ENCODE measurements at regions not wholly inside any gene's neighbourhood (a gene's known extent, or its start where the extent isn't known, plus 50 kb on each side); places are given as distances from the start of the nearest gene placed in this dataset.

- no peak for TF ChIP-seq ISL1 (CRISPR knock-in tag; IDR thresholded peaks at IDR 0.05)
- TF ChIP-seq, protein P1, sequence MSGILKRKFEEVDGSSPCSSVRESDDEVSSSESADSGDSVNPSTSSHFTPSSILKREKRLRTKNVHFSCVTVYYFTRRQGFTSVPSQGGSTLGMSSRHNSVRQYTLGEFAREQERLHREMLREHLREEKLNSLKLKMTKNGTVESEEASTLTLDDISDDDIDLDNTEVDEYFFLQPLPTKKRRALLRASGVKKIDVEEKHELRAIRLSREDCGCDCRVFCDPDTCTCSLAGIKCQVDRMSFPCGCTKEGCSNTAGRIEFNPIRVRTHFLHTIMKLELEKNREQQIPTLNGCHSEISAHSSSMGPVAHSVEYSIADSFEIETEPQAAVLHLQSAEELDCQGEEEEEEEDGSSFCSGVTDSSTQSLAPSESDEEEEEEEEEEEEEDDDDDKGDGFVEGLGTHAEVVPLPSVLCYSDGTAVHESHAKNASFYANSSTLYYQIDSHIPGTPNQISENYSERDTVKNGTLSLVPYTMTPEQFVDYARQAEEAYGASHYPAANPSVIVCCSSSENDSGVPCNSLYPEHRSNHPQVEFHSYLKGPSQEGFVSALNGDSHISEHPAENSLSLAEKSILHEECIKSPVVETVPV (CRISPR knock-in tag; IDR thresholded peaks at IDR 0.05) = no peak
- TF ChIP-seq ZFP30 (CRISPR knock-in tag; IDR thresholded peaks at IDR 0.05) = no peak
- TF ChIP-seq ZNF70 (CRISPR knock-in tag; IDR thresholded peaks at IDR 0.05) = no peak
- TF ChIP-seq TCF4 (CRISPR knock-in tag; IDR thresholded peaks at IDR 0.05; ENCODE audit: borderline replicate concordance) = no peak
- TF ChIP-seq ZNF565 (CRISPR knock-in tag; conservative IDR thresholded peaks at IDR 0.05; ENCODE audit: low read depth) = no peak
- TF ChIP-seq, protein P2, sequence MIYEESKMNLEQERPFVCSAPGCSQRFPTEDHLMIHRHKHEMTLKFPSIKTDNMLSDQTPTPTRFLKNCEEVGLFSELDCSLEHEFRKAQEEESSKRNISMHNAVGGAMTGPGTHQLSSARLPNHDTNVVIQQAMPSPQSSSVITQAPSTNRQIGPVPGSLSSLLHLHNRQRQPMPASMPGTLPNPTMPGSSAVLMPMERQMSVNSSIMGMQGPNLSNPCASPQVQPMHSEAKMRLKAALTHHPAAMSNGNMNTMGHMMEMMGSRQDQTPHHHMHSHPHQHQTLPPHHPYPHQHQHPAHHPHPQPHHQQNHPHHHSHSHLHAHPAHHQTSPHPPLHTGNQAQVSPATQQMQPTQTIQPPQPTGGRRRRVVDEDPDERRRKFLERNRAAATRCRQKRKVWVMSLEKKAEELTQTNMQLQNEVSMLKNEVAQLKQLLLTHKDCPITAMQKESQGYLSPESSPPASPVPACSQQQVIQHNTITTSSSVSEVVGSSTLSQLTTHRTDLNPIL (CRISPR knock-in tag; IDR thresholded peaks at IDR 0.05; ENCODE audit: low read depth) = no peak
- TF ChIP-seq, protein P3, sequence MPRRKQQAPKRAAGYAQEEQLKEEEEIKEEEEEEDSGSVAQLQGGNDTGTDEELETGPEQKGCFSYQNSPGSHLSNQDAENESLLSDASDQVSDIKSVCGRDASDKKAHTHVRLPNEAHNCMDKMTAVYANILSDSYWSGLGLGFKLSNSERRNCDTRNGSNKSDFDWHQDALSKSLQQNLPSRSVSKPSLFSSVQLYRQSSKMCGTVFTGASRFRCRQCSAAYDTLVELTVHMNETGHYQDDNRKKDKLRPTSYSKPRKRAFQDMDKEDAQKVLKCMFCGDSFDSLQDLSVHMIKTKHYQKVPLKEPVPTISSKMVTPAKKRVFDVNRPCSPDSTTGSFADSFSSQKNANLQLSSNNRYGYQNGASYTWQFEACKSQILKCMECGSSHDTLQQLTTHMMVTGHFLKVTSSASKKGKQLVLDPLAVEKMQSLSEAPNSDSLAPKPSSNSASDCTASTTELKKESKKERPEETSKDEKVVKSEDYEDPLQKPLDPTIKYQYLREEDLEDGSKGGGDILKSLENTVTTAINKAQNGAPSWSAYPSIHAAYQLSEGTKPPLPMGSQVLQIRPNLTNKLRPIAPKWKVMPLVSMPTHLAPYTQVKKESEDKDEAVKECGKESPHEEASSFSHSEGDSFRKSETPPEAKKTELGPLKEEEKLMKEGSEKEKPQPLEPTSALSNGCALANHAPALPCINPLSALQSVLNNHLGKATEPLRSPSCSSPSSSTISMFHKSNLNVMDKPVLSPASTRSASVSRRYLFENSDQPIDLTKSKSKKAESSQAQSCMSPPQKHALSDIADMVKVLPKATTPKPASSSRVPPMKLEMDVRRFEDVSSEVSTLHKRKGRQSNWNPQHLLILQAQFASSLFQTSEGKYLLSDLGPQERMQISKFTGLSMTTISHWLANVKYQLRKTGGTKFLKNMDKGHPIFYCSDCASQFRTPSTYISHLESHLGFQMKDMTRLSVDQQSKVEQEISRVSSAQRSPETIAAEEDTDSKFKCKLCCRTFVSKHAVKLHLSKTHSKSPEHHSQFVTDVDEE (CRISPR knock-in tag; IDR thresholded peaks at IDR 0.05) = no peak
- no peak for TF ChIP-seq ZC3H10 (CRISPR knock-in tag; IDR thresholded peaks at IDR 0.05)
- TF ChIP-seq ESRRG (CRISPR knock-in tag; IDR thresholded peaks at IDR 0.05) = no peak
- no peak for ATAC-seq
Measured at GRCh38 chr18:8962192-8962779, 140.2 kb upstream of the NDUFV2 start.

- ATAC-seq = no peak; the same call in 2 of the 3 replicates
- TF ChIP-seq ESRRG (CRISPR knock-in tag; IDR thresholded peaks at IDR 0.05) (no peak), BACH2 (CRISPR knock-in tag; IDR thresholded peaks at IDR 0.05; ENCODE audit: borderline replicate concordance) (no peak), ZFP30 (CRISPR knock-in tag; IDR thresholded peaks at IDR 0.05) (no peak), CSDC2 (CRISPR knock-in tag; IDR thresholded peaks at IDR 0.05) (no peak), RARB (CRISPR knock-in tag; IDR thresholded peaks at IDR 0.05) (no peak)
Measured at GRCh38 chr18:8962855-8963635, 139.5 kb upstream of the NDUFV2 start.

DNA sequence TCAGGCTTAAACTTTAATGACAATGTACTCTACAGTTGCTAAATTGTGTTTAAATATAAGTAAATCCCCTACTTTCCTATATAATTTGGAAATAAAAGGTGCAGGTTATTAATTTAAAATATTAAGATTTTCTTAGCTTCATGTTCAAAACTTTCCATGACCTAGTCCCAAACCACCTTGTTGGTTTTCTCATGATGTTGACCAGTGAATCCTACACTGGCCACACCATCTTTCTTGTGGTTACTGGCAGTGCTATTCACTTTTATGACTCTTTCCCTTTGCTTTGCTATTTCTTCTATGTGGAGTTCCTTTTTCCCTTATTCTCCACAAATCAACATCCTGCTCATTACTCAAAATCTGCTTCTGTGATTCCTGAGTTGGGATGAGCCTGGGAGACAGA, 138.6 kb upstream of the NDUFV2 start:
- ATAC-seq = no peak
- no peak for TF ChIP-seq ZC3H10 (CRISPR knock-in tag; IDR thresholded peaks at IDR 0.05)
- TF ChIP-seq ZFP3 (CRISPR knock-in tag; IDR thresholded peaks at IDR 0.05) = no peak
- TF ChIP-seq POU6F1 (CRISPR knock-in tag; IDR thresholded peaks at IDR 0.05; ENCODE audit: borderline replicate concordance, low read depth) = no peak
- no peak for TF ChIP-seq ARNTL (CRISPR knock-in tag; IDR thresholded peaks at IDR 0.05; ENCODE audit: borderline replicate concordance, low read depth)
- no peak for TF ChIP-seq ZFP30 (CRISPR knock-in tag; IDR thresholded peaks at IDR 0.05)

DNA sequence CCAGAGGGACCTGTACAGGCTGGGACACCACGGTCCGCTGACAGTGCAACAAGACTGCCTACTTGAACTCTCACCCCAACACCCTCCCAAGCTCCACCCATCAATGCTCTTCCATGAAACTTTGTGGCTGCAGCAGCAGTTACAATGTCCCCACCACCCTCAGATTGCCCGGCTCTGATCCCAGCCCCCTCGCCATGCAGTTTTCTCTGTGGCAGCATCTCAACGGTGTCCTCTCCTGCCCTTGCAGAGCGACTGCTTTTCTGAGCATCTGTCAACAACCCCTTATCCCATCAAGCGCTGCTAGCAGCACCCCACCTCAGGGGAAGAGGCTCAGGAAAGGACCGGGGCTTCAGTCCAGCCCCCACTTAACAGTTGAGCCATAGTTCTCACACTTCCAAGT, 137.1 kb upstream of the NDUFV2 start:
- no peak for TF ChIP-seq BACH2 (CRISPR knock-in tag; IDR thresholded peaks at IDR 0.05; ENCODE audit: borderline replicate concordance)
- no peak for TF ChIP-seq POU6F1 (CRISPR knock-in tag; IDR thresholded peaks at IDR 0.05; ENCODE audit: borderline replicate concordance, low read depth)
- no peak for TF ChIP-seq ZNF8 (CRISPR knock-in tag; IDR thresholded peaks at IDR 0.05)
- no peak for TF ChIP-seq ESRRG (CRISPR knock-in tag; IDR thresholded peaks at IDR 0.05)
- no peak for TF ChIP-seq ISL1 (CRISPR knock-in tag; IDR thresholded peaks at IDR 0.05)
- TF ChIP-seq SNAI2 (CRISPR knock-in tag; IDR thresholded peaks at IDR 0.05) = no peak
- no peak for TF ChIP-seq OSR1 (CRISPR knock-in tag; IDR thresholded peaks at IDR 0.05)
- ATAC-seq = no peak

Data from SK-N-SH treated with all-trans-retinoic acid at 6 μM for 48 hours (cell line).